Body of pancreas (tissue), 4 donors: ENCODE measurements at regions not wholly inside any gene's neighbourhood (a gene's known extent, or its start where the extent isn't known, plus 50 kb on each side); places are given as distances from the start of the nearest gene placed in this dataset.

Source experiments
- POLR2A ChIP-seq, 3 donors: fragments of 450-650 bp; IDR thresholded peaks; one replicate each; pipeline ENCODE4 v1.6.1; 2016; ENCODE audit warnings: antibody characterized with exemption in 3 of 3, mild to moderate bottlenecking in 2 of 3
- TF ChIP-seq, protein P1 (sequence below), 7 experiments: fragments of 450-650 bp in 4 of 7; fragments of 200-600 bp in 3 of 7; sonication (generic) in 3 of 7; IDR thresholded peaks; one replicate each; pipeline ENCODE4 v1.5.1; 2016 to 2019; ENCODE audit warnings: antibody characterized with exemption in 7 of 7

DNA sequence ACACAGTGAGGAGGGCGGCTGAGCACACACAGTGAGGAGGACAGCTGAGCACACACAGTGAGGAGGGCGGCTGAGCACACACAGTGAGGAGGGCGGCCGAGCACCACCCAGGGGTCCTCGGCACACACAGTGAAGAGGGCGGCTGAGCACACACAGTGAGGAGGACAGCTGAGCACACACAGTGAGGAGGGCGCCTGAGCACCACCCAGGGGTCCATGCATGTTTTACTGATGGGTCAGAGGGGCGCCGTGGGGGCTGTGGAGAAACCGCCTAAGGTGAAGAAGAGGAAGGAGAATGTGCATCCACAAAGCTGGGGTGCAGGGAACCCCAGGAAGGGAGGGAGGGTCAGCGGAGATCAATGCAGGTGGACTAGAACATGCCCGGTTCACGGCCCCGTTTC is 461.8 kb downstream of the BRD1 start:
- TF ChIP-seq, protein P1, sequence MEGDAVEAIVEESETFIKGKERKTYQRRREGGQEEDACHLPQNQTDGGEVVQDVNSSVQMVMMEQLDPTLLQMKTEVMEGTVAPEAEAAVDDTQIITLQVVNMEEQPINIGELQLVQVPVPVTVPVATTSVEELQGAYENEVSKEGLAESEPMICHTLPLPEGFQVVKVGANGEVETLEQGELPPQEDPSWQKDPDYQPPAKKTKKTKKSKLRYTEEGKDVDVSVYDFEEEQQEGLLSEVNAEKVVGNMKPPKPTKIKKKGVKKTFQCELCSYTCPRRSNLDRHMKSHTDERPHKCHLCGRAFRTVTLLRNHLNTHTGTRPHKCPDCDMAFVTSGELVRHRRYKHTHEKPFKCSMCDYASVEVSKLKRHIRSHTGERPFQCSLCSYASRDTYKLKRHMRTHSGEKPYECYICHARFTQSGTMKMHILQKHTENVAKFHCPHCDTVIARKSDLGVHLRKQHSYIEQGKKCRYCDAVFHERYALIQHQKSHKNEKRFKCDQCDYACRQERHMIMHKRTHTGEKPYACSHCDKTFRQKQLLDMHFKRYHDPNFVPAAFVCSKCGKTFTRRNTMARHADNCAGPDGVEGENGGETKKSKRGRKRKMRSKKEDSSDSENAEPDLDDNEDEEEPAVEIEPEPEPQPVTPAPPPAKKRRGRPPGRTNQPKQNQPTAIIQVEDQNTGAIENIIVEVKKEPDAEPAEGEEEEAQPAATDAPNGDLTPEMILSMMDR (IDR thresholded peaks at IDR 0.05), result no peak
- no peak for TF ChIP-seq POLR2A (IDR thresholded peaks at IDR 0.05)
